NB4 (cell line): ENCODE measurements at regions not wholly inside any gene's neighbourhood (a gene's known extent, or its start where the extent isn't known, plus 50 kb on each side); places are given as distances from the start of the nearest gene placed in this dataset.
A peak's percentile ranks its signal among the peaks of the same experiment; 100 is the strongest.

Experiments used
- DNase-seq: peaks from one replicate; pipeline ENCODE4 v3.0.0; 2010; ENCODE audit warnings: low read depth
- H3K4me3 ChIP-seq: one replicate; pipeline ENCODE4 v1.5.1; 2011; ENCODE audit warnings: mild to moderate bottlenecking, low read depth, low read length, moderate library complexity
- CTCF ChIP-seq: IDR thresholded peaks from one replicate; pipeline ENCODE4 v1.5.1; 2012; ENCODE audit warnings: low read depth, low read length
- MAX ChIP-seq: IDR thresholded peaks from 2 replicates; pipeline ENCODE4 v1.6.1; 2011; ENCODE audit warnings: low read depth, low read length
- MYC ChIP-seq: IDR thresholded peaks from 2 replicates; pipeline ENCODE4 v1.6.1; 2011; ENCODE audit warnings: low read depth, low read length
- POLR2A ChIP-seq: IDR thresholded peaks from 2 replicates; pipeline ENCODE4 v1.6.1; 2011; ENCODE audit warnings: mild to moderate bottlenecking; ENCODE audit not compliant: insufficient read length; ENCODE audit errors: extremely low read depth

- no peak for TF ChIP-seq MAX
- no peak for TF ChIP-seq POLR2A
- no peak for TF ChIP-seq MYC
- no peak for TF ChIP-seq CTCF
- no peak overlapping the region for H3K4me3 ChIP-seq
- DNase-seq = no peak
Observed at GRCh38 chr11:131204282-131204681, 166.1 kb upstream of the NTM start.

- no peak overlapping the region for H3K4me3 ChIP-seq
- no peak for DNase-seq
- no peak for TF ChIP-seq CTCF
- TF ChIP-seq MAX = no peak
- no peak for TF ChIP-seq POLR2A
- TF ChIP-seq MYC = no peak
Observed at GRCh38 chr11:131204765-131205380, 165.5 kb upstream of the NTM start.

- no peak overlapping the region for H3K4me3 ChIP-seq
- DNase-seq = no peak
- TF ChIP-seq CTCF = no peak
- no peak for TF ChIP-seq POLR2A
- no peak for TF ChIP-seq MYC
- TF ChIP-seq MAX = no peak
Observed at GRCh38 chr11:131206671-131207070, 163.7 kb upstream of the NTM start.

GRCh38 chr11:131207901-131208300, 162.5 kb upstream of the NTM start:
- TF ChIP-seq CTCF = no peak
- TF ChIP-seq POLR2A = no peak
- no peak for TF ChIP-seq MYC
- TF ChIP-seq MAX = no peak
- no peak for DNase-seq
- no peak overlapping the region for H3K4me3 ChIP-seq

- DNase-seq = peak; percentile 18
- no peak for TF ChIP-seq MYC
- peak; percentile 29 for TF ChIP-seq CTCF
- no peak overlapping the region for H3K4me3 ChIP-seq
Observed at GRCh38 chr11:131217313-131218310, 152.8 kb upstream of the NTM start.
